ENCODE measurements at regions not wholly inside any gene's neighbourhood (a gene's known extent, or its start where the extent isn't known, plus 50 kb on each side); places are given as distances from the start of the nearest gene placed in this dataset.

GRCh38 chr3:104960579-104960978 lies 406.1 kb upstream of the ALCAM start:
- TF ChIP-seq POLR2AphosphoS5 (IDR thresholded peaks at IDR 0.05; ENCODE audit: low read depth) = no peak
- no peak for TF ChIP-seq CTCF (IDR thresholded peaks at IDR 0.05; ENCODE audit: insufficient read depth, low read length)

All from HL-60 (cell line).